Nephron (organoid): ENCODE measurements at regions not wholly inside any gene's neighbourhood (a gene's known extent, or its start where the extent isn't known, plus 50 kb on each side); places are given as distances from the start of the nearest gene placed in this dataset.
"Not testable (repeated sequence)": the region's sequence is repeated elsewhere in the genome, so short reads cannot be mapped to it uniquely, and the experiment has no call there.

Experiments used
- H3K27ac Mint-ChIP-seq, 3 experiments: 2 replicates each; pipeline ENCODE4 v1.8.0; 2020; ENCODE audit warnings: mixed read lengths in 3 of 3, mild to moderate bottlenecking in 2 of 3, moderate library complexity in 1 of 3
- H3K27me3 Mint-ChIP-seq: 2 replicates; pipeline ENCODE4 v1.8.0; 2021; ENCODE audit warnings: low read depth, mild to moderate bottlenecking, moderate library complexity, mixed read lengths
- H3K36me3 Mint-ChIP-seq: 2 replicates; pipeline ENCODE4 v1.8.0; 2020; ENCODE audit warnings: low read depth, mixed read lengths
- H3K4me1 Mint-ChIP-seq: 2 replicates; pipeline ENCODE4 v1.8.0; 2020; ENCODE audit warnings: mixed read lengths
- H3K4me3 Mint-ChIP-seq, 3 experiments: 2 replicates each; pipeline ENCODE4 v1.8.0; 2020; ENCODE audit warnings: mild to moderate bottlenecking in 3 of 3, mixed read lengths in 3 of 3, moderate library complexity in 2 of 3
- H3K9me3 Mint-ChIP-seq: 2 replicates; pipeline ENCODE4 v1.8.0; 2020; ENCODE audit warnings: mixed read lengths
- CTCF ChIP-seq, 3 experiments: fragments of 200-600 bp; sonication (generic); IDR thresholded peaks; one replicate each; pipeline ENCODE4 v1.5.0; 2021; ENCODE audit warnings: antibody characterized with exemption in 3 of 3; ENCODE audit not compliant: unreplicated experiment in 3 of 3

GRCh38 chr13:50228527-50228926, 213.3 kb downstream of the KCNRG start:
- Mint-ChIP-seq H3K4me1 (peaks cover 60% of the 10 kb centered on the region), H3K27me3 (no peaks in the 10 kb centered on the region), H3K4me3 (peak overlapping the region in 2 of 3 experiments; percentile 1 to 54), H3K9me3 (peaks cover 11% of the 10 kb centered on the region), H3K36me3 (peaks cover 5% of the 10 kb centered on the region), H3K27ac (peak overlapping the region in 2 of 3 experiments; percentile 13 to 32)
- TF ChIP-seq CTCF (IDR thresholded peaks at IDR 0.05; ENCODE audit: unreplicated experiment in 3 of 3): no peak

GRCh38 chr13:50229960-50230661, 214.9 kb downstream of the KCNRG start:
- Mint-ChIP-seq H3K27me3 (no peaks in the 10 kb centered on the region), H3K9me3 (peaks cover 12% of the 10 kb centered on the region), H3K36me3 (peaks cover 5% of the 10 kb centered on the region), H3K4me1 (peaks cover 49% of the 10 kb centered on the region), H3K27ac (peak overlapping the region in 1 of 3 experiments; percentile 24), H3K4me3 (no peak overlapping the region)
- no peak for TF ChIP-seq CTCF (IDR thresholded peaks at IDR 0.05; ENCODE audit: unreplicated experiment in 3 of 3)

GRCh38 chr13:50230662-50230978, 215.4 kb downstream of the KCNRG start:
- H3K36me3 Mint-ChIP-seq: peaks cover 5% of the 10 kb centered on the region
- H3K4me3 Mint-ChIP-seq: no peak overlapping the region
- no peaks in the 10 kb centered on the region for H3K27me3 Mint-ChIP-seq
- no peak for TF ChIP-seq CTCF (IDR thresholded peaks at IDR 0.05; ENCODE audit: unreplicated experiment in 3 of 3)
- H3K4me1 Mint-ChIP-seq: peaks cover 45% of the 10 kb centered on the region
- H3K27ac Mint-ChIP-seq: peak overlapping the region in 2 of 3 experiments; percentile 13 to 24
- H3K9me3 Mint-ChIP-seq: peaks cover 16% of the 10 kb centered on the region

- H3K36me3 Mint-ChIP-seq, H3K4me3 Mint-ChIP-seq, H3K27ac Mint-ChIP-seq, H3K27me3 Mint-ChIP-seq: not testable (repeated sequence)
- peaks cover 30% of the 10 kb centered on the region for H3K4me1 Mint-ChIP-seq
- H3K9me3 Mint-ChIP-seq: peaks cover 16% of the 10 kb centered on the region
Observed at GRCh38 chr13:50233574-50233973, 218.3 kb downstream of the KCNRG start.

- Mint-ChIP-seq H3K27me3 (peaks cover 8% of the 10 kb centered on the region), H3K27ac (peak overlapping the region in 1 of 3 experiments; percentile 33), H3K36me3 (peaks cover 5% of the 10 kb centered on the region), H3K9me3 (peaks cover 14% of the 10 kb centered on the region), H3K4me3 (no peak overlapping the region), H3K4me1 (peaks cover 17% of the 10 kb centered on the region)
- TF ChIP-seq CTCF (IDR thresholded peaks at IDR 0.05; ENCODE audit: unreplicated experiment in 3 of 3): no peak
Observed at GRCh38 chr13:50235604-50236342, 220.5 kb downstream of the KCNRG start.

- Mint-ChIP-seq H3K27me3 (peaks cover 8% of the 10 kb centered on the region), H3K36me3 (peaks cover 5% of the 10 kb centered on the region), H3K4me1 (peaks cover 14% of the 10 kb centered on the region), H3K4me3 (peak overlapping the region in 2 of 3 experiments; percentile 5 to 10), H3K9me3 (peaks cover 13% of the 10 kb centered on the region), H3K27ac (peak overlapping the region; percentile 8 to 60 (median 31))
- TF ChIP-seq CTCF (IDR thresholded peaks at IDR 0.05; ENCODE audit: unreplicated experiment in 3 of 3): no peak
Observed at GRCh38 chr13:50236898-50237318, 221.7 kb downstream of the KCNRG start.
